HAP-1 (cell line): ENCODE measurements at regions not wholly inside any gene's neighbourhood (a gene's known extent, or its start where the extent isn't known, plus 50 kb on each side); places are given as distances from the start of the nearest gene placed in this dataset.

Experiments
- DNase-seq, 2 experiments: peaks; one replicate each; pipeline ENCODE4 v3.0.0-alpha.2; 2016 to 2020; ENCODE audit warnings: low spot score in 2 of 2
- H3K27me3 ChIP-seq: fragments of 250-450 bp; sonication (Bioruptor Pico); 2 replicates; pipeline ENCODE4 v1.5.1; 2020; ENCODE audit warnings: low read depth, mild to moderate bottlenecking, moderate library complexity
- H3K36me3 ChIP-seq: fragments of 250-450 bp; sonication (Bioruptor Pico); replicated peaks from 2 replicates; pipeline ENCODE4 v1.5.1; 2020; ENCODE audit warnings: mild to moderate bottlenecking
- H3K4me1 ChIP-seq: fragments of 250-450 bp; sonication (Bioruptor Pico); 2 replicates; pipeline ENCODE4 v1.5.1; 2020; ENCODE audit warnings: mild to moderate bottlenecking
- H3K4me3 ChIP-seq: fragments of 250-450 bp; sonication (Bioruptor Pico); 2 replicates; pipeline ENCODE4 v1.5.1; 2020; ENCODE audit warnings: mild to moderate bottlenecking, moderate library complexity
- H3K9me3 ChIP-seq: fragments of 250-450 bp; sonication (Bioruptor Pico); 2 replicates; pipeline ENCODE4 v1.5.1; 2020; ENCODE audit warnings: mild to moderate bottlenecking, moderate library complexity
- in situ Hi-C: fragments of 300-500 bp; cut with MboI; formaldehyde crosslinking; loops from 3 replicates; pipeline ENCODE4 v1.14.3; 2020; ENCODE audit warnings: low sequenced_read_pairs, inconsistent platforms, mixed read lengths

DNA sequence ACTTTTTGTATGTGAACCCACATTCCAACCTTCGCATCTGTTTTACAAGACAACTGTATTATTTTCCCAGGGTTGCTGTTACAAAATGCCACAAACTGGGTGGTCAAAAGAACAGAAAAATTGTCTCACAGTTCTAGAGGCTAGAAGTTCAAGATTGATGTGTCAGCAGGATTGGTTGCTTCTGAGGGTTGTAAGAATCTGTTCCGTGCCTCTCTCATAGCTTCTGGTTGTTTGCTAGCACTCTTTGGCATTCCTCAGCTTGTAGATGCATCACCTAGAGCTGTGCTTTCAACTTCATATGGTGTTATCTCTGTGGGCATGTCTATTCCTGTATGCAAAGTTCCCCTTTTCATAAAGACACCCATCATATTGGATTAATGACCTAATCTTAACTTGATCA is 1067.2 kb downstream of the EPHA7 start:
- Histone ChIP-seq H3K36me3 (no peaks in the 10 kb centered on the region), H3K9me3 (no peaks in the 10 kb centered on the region), H3K27me3 (no peaks in the 10 kb centered on the region), H3K4me1 (no peaks in the 10 kb centered on the region), H3K4me3 (no peak overlapping the region)
- DNase-seq: no peak
- in situ Hi-C loops: no loop called here

GRCh38 chr6:92341201-92341600 is 1078.2 kb downstream of the EPHA7 start:
- peaks cover 3% of the 10 kb centered on the region; the same call in 1 of the 2 replicates for H3K27me3 ChIP-seq
- no peaks in the 10 kb centered on the region for H3K36me3 ChIP-seq
- no peaks in the 10 kb centered on the region for H3K4me1 ChIP-seq
- no peak for DNase-seq
- H3K9me3 ChIP-seq: no peaks in the 10 kb centered on the region
- in situ Hi-C loops: no loop called here
- no peak overlapping the region for H3K4me3 ChIP-seq

- no peaks in the 10 kb centered on the region for H3K36me3 ChIP-seq
- H3K4me3 ChIP-seq: no peak overlapping the region
- no peaks in the 10 kb centered on the region for H3K9me3 ChIP-seq
- H3K4me1 ChIP-seq: no peaks in the 10 kb centered on the region
- no peak for DNase-seq
- H3K27me3 ChIP-seq: peaks cover 3% of the 10 kb centered on the region; the same call in 1 of the 2 replicates
- in situ Hi-C loops: no loop called here
Measured at GRCh38 chr6:92339936-92340640, 1079.3 kb downstream of the EPHA7 start.

DNA sequence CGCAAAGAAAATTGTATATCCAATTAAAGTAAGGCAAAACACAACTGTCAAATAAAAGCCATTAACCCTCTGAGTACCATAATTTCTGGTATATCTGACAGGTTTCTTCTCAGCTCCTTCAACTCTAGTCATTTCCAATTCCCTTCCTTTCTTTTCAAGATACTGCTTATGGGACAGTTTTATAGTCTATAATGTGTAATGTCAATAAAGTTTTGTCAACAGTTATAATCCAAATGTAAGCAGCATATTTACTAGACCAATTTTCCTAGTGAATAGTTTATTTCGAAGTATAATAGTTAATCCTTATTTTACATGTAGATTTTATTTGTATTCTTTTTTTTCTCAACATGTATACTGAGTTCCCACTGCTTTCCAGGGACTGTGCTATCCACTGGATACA is 1081.8 kb downstream of the EPHA7 start:
- no peak overlapping the region for H3K4me3 ChIP-seq
- no peaks in the 10 kb centered on the region for H3K9me3 ChIP-seq
- peaks cover 3% of the 10 kb centered on the region; the same call in 1 of the 2 replicates for H3K27me3 ChIP-seq
- peaks cover 4% of the 10 kb centered on the region; the same call in 1 of the 2 replicates for H3K4me1 ChIP-seq
- no peak for DNase-seq
- no peaks in the 10 kb centered on the region for H3K36me3 ChIP-seq
- in situ Hi-C loops: no loop called here

GRCh38 chr6:92329208-92329847 is 1090.0 kb downstream of the EPHA7 start:
- H3K36me3 ChIP-seq: no peaks in the 10 kb centered on the region
- in situ Hi-C loops: no loop called here
- no peak for DNase-seq
- H3K9me3 ChIP-seq: no peaks in the 10 kb centered on the region
- no peak overlapping the region for H3K4me3 ChIP-seq
- H3K4me1 ChIP-seq: peaks cover 4% of the 10 kb centered on the region; the same call in 1 of the 2 replicates
- no peaks in the 10 kb centered on the region for H3K27me3 ChIP-seq

GRCh38 chr6:92315312-92315711 is 1104.0 kb downstream of the EPHA7 start:
- no peaks in the 10 kb centered on the region for H3K9me3 ChIP-seq
- no peak overlapping the region for H3K4me3 ChIP-seq
- in situ Hi-C loops: no loop called here
- H3K4me1 ChIP-seq: no peaks in the 10 kb centered on the region
- DNase-seq: no peak
- no peaks in the 10 kb centered on the region for H3K36me3 ChIP-seq
- no peaks in the 10 kb centered on the region for H3K27me3 ChIP-seq

DNA sequence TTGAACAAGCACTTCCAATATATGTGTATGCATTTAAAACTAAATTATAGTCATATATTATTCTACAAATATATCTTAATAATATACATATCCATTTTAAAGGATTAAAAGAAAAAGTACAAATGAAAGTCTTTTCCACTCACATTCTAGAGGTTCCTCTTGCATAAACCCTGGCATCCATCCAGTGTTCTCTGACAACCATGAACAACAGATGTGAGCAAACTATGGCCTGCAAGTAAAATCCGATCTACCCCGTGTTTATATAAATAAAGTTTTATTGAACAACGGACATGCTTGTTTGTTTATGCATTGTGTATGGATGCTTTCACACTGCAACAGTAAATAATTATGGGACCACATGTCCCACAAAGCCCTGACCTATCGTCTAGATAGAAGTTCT is 1122.3 kb downstream of the EPHA7 start:
- Histone ChIP-seq H3K4me3 (no peak overlapping the region), H3K9me3 (no peaks in the 10 kb centered on the region), H3K4me1 (no peaks in the 10 kb centered on the region), H3K36me3 (no peaks in the 10 kb centered on the region), H3K27me3 (no peaks in the 10 kb centered on the region)
- in situ Hi-C loops: no loop called here
- no peak for DNase-seq

- H3K4me3 ChIP-seq: no peak overlapping the region
- H3K36me3 ChIP-seq: no peaks in the 10 kb centered on the region
- no peaks in the 10 kb centered on the region for H3K27me3 ChIP-seq
- H3K9me3 ChIP-seq: no peaks in the 10 kb centered on the region
- peaks cover 6% of the 10 kb centered on the region; the same call in 1 of the 2 replicates for H3K4me1 ChIP-seq
- in situ Hi-C loops: no loop called here
- no peak for DNase-seq
Measured at GRCh38 chr6:92292067-92292466, 1127.3 kb downstream of the EPHA7 start.

DNA sequence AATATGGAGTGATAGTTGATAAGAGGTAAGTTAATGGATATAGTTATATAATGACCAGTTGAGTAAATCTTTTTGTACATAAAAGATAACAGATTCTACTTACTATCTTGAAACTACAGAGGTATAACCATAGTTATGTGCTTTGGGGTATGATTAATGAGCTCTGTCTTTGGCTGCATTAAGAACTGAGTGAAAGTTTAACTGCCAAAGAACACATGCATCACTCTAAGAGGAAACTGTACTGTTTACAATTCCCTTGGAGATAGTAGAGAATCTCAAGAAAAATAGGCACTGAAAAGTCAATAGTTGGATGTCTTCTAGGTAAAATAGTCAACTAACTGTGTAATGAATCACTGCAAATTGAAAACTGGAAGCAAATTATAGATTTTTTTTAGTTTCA is 1129.5 kb downstream of the EPHA7 start:
- DNase-seq: no peak

GRCh38 chr6:92281571-92282076 is 1137.7 kb downstream of the EPHA7 start:
- DNase-seq: no peak
- Histone ChIP-seq H3K4me1 (no peaks in the 10 kb centered on the region), H3K9me3 (no peaks in the 10 kb centered on the region), H3K27me3 (no peaks in the 10 kb centered on the region), H3K36me3 (no peaks in the 10 kb centered on the region), H3K4me3 (no peak overlapping the region)
- in situ Hi-C loops: no loop called here

More for the DNA sequence above, 1129.5 kb downstream of the EPHA7 start:
- in situ Hi-C loops: no loop called here
- H3K36me3 ChIP-seq: no peaks in the 10 kb centered on the region
- H3K9me3 ChIP-seq: no peaks in the 10 kb centered on the region
- H3K4me1 ChIP-seq: peaks cover 6% of the 10 kb centered on the region; the same call in 1 of the 2 replicates
- H3K4me3 ChIP-seq: no peak overlapping the region
- no peaks in the 10 kb centered on the region for H3K27me3 ChIP-seq

DNA sequence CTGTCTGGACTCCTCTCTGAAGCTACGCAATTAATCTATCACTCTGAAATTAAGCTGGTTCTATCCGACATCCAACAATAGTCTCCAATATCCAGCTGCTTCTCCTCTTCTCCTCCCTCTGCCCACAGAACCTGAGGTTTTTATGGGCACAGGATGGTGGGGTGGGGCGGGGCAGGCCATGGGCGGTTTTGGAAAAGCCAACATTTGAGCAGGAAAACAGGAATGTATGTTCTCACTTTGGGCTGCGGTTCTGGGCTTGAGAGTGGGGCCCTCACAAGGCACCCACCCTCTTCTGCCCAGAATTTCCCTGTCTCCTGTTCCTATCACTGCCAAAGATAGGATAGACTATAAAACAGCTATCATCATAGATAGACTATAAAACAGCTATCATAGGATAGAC is 1144.2 kb downstream of the EPHA7 start:
- H3K4me3 ChIP-seq: no peak overlapping the region
- no peak for DNase-seq

DNA sequence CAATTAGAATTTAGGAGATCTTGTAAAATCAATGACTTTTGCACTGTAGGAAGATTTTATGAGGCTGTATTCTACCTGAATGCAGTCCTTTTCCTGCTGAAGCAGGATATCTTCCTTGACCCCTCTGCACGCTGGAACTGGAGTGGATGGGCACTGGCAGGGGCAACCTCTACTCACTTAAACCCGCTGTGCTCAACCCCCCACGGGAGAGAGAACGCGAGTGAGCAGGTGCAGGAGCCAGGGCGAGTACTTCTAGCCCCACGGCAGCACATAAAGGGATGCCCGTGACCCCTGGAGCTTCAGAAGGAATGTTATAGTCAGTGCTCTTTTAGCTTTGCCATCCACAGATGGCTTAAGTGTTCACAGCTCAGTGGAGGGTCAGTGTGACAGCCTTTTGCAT is 1144.8 kb downstream of the EPHA7 start:
- H3K4me1 ChIP-seq: no peaks in the 10 kb centered on the region
- peaks cover 5% of the 10 kb centered on the region; the same call in 1 of the 2 replicates for H3K27me3 ChIP-seq
- in situ Hi-C loops: no loop called here
- no peak for DNase-seq
- no peaks in the 10 kb centered on the region for H3K9me3 ChIP-seq
- no peak overlapping the region for H3K4me3 ChIP-seq
- no peaks in the 10 kb centered on the region for H3K36me3 ChIP-seq

More for the DNA sequence above, 1144.2 kb downstream of the EPHA7 start:
- H3K36me3 ChIP-seq: no peaks in the 10 kb centered on the region
- no peaks in the 10 kb centered on the region for H3K4me1 ChIP-seq
- in situ Hi-C loops: no loop called here
- peaks cover 5% of the 10 kb centered on the region; the same call in 1 of the 2 replicates for H3K27me3 ChIP-seq
- no peaks in the 10 kb centered on the region for H3K9me3 ChIP-seq

GRCh38 chr6:92273694-92274093 is 1145.7 kb downstream of the EPHA7 start:
- DNase-seq: no peak
- peaks cover 5% of the 10 kb centered on the region; the same call in 1 of the 2 replicates for H3K27me3 ChIP-seq
- no peaks in the 10 kb centered on the region for H3K36me3 ChIP-seq
- no peak overlapping the region for H3K4me3 ChIP-seq
- in situ Hi-C loops: no loop called here
- no peaks in the 10 kb centered on the region for H3K4me1 ChIP-seq
- H3K9me3 ChIP-seq: no peaks in the 10 kb centered on the region

GRCh38 chr6:92271091-92271490 is 1148.3 kb downstream of the EPHA7 start:
- no peak overlapping the region for H3K4me3 ChIP-seq
- no peaks in the 10 kb centered on the region for H3K9me3 ChIP-seq
- H3K4me1 ChIP-seq: no peaks in the 10 kb centered on the region
- in situ Hi-C loops: no loop called here
- H3K36me3 ChIP-seq: no peaks in the 10 kb centered on the region
- H3K27me3 ChIP-seq: peaks cover 5% of the 10 kb centered on the region; the same call in 1 of the 2 replicates
- DNase-seq: no peak
